H1 (cell line): ENCODE measurements at regions not wholly inside any gene's neighbourhood (a gene's known extent, or its start where the extent isn't known, plus 50 kb on each side); places are given as distances from the start of the nearest gene placed in this dataset.

Experiments used
- CEBPB ChIP-seq: IDR thresholded peaks from 2 replicates; pipeline ENCODE4 v1.6.1; 2012; ENCODE audit warnings: low read depth, low read length
- EP300 ChIP-seq, 2 experiments: IDR thresholded peaks; 1 replicate in 1 of 2; 2 replicates in 1 of 2; pipeline ENCODE4 v1.6.1; 2011 to 2012; ENCODE audit warnings: low read depth in 2 of 2, low read length in 2 of 2, mild to moderate bottlenecking in 2 of 2, borderline replicate concordance in 1 of 2, inconsistent platforms in 1 of 2, moderate library complexity in 1 of 2
- NRF1 ChIP-seq: IDR thresholded peaks from 2 replicates; pipeline ENCODE4 v1.6.1; 2011; ENCODE audit warnings: mild to moderate bottlenecking, low read depth, low read length, improper control_type of control experiment
- POLR2AphosphoS5 ChIP-seq: IDR thresholded peaks from 2 replicates; pipeline ENCODE4 v1.6.1; 2011; ENCODE audit warnings: low read depth, low read length
- TF ChIP-seq, protein P1 (sequence below), 3 experiments: IDR thresholded peaks; 1 replicate in 2 of 3; 2 replicates in 1 of 3; pipeline versions ENCODE4 v1.5.1 to v1.6.1; 2011; ENCODE audit warnings: low read length in 3 of 3, mild to moderate bottlenecking in 3 of 3, inconsistent platforms in 2 of 3, low read depth in 1 of 3, moderate library complexity in 1 of 3; ENCODE audit not compliant: insufficient read depth in 1 of 3; ENCODE audit errors: control extremely low read depth in 1 of 3

DNA sequence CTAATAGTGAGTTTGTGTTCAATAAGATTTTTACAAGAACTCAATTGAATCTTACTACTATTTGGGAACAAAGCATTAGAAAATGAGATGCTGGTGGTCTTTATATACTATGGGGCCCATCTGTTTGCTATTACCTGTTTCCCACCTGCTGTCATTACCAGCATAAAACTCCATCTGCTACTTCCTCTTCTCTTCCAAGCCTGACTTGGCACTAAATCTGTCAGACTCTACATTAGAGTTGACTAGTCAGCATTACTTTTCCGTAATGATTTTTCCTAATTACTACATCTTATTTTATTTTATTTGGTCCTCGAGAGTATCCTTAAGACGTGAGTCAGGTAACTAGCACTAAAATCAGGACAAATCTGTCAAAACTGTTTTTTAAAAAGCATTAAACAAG is 68.1 kb upstream of the KRR1 start:
- TF ChIP-seq, protein P1, sequence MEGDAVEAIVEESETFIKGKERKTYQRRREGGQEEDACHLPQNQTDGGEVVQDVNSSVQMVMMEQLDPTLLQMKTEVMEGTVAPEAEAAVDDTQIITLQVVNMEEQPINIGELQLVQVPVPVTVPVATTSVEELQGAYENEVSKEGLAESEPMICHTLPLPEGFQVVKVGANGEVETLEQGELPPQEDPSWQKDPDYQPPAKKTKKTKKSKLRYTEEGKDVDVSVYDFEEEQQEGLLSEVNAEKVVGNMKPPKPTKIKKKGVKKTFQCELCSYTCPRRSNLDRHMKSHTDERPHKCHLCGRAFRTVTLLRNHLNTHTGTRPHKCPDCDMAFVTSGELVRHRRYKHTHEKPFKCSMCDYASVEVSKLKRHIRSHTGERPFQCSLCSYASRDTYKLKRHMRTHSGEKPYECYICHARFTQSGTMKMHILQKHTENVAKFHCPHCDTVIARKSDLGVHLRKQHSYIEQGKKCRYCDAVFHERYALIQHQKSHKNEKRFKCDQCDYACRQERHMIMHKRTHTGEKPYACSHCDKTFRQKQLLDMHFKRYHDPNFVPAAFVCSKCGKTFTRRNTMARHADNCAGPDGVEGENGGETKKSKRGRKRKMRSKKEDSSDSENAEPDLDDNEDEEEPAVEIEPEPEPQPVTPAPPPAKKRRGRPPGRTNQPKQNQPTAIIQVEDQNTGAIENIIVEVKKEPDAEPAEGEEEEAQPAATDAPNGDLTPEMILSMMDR (IDR thresholded peaks at IDR 0.05; ENCODE audit: control extremely low read depth in 1 of 3, insufficient read depth in 1 of 3, low read depth in 1 of 3, low read length in 3 of 3), result no peak
- TF ChIP-seq EP300 (IDR thresholded peaks at IDR 0.05; ENCODE audit: borderline replicate concordance in 1 of 2, low read depth in 2 of 2, low read length in 2 of 2) (no peak), CEBPB (no peak), POLR2AphosphoS5 (no peak), NRF1 (no peak)
